ENCODE measurements at regions not wholly inside any gene's neighbourhood (a gene's known extent, or its start where the extent isn't known, plus 50 kb on each side); places are given as distances from the start of the nearest gene placed in this dataset.
A peak's percentile ranks its signal among the peaks of the same experiment; 100 is the strongest.

DNA sequence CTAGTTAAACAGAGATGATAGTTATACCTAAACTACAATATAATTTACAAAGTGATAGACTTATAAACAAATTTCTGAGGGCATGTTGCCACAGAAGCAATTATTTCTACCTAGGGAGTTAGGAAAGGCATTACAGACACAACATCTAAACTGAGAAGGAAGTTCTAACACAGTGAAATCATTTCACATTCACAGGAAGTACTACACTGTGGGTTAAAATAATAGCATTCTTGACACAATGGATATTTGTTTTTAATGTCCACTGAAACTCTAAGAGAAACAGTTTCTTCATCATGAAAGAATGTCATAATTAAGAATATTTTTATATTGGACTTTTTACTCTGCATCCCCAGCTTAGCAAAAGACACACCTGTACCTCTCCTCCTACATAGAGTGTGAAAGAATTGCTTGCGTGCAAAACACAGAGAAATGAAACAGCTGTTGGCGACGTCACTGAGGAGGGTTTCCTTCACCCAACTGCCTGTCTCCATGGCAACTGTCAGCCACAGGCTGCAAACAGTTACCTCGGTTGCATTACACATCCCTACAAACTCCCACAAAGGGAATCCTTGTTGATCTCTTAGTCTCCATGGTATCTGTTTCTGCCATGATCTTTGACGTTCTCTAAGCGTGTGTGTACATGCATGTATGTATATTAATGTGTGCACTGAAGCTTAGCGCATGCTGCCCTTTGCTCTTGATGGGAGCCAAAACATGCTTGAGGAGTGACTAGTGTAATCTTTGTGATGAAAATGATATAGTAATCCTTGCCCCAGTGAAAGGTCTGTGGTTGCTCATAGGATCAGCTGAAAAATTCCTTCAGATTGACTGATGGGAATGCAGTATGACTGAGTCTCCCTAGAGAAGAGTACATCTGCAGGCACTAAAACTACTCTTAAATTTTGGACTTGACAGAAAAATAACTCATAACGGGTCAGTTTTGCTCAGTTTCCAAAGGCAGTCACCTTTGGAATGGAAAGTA is 168.5 kb downstream of the ACTL7B start:
- peak; percentile 71 for DNase-seq (ENCODE audit: low read depth)
- no peak overlapping the region for H3K4me3 ChIP-seq (ENCODE audit: low read depth, low read length)

DNA sequence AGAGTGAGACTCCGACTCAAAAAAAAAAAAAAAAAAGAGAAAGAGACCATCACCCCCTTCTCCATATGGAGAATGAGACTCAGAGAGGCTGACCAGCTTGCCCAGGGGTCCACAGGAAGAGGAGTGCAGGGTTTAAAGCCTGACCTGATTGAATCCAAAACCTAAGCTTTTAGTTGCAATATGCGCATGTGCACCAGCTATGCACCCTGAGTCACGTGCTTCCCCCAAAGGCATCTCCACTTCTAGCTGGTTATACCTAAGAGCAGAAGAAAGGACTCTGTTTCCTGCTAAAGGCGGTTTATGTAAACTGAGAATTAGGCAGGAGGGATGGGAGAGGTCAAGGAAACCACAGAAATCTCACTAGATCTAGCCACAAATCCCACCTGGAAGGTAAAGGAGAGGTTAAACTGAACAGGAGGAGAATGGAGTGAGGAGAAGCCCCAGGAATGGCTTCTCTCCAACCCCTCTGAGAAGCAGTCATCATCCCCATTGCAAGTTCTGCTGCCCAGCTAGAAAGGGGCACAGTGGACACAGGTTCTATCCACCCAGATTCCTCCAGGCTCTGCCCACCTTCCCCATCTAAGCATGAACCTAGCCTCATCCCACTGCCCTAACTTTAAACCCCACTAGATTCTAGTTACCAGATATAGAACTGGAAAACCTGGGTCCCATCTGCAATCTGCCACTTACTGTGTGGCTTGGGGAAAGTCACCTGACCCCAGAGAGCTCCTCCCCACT is 171.3 kb downstream of the ACTL7B start:
- no peak for DNase-seq (ENCODE audit: low read depth)
- no peak overlapping the region for H3K4me3 ChIP-seq (ENCODE audit: low read depth, low read length)

DNA sequence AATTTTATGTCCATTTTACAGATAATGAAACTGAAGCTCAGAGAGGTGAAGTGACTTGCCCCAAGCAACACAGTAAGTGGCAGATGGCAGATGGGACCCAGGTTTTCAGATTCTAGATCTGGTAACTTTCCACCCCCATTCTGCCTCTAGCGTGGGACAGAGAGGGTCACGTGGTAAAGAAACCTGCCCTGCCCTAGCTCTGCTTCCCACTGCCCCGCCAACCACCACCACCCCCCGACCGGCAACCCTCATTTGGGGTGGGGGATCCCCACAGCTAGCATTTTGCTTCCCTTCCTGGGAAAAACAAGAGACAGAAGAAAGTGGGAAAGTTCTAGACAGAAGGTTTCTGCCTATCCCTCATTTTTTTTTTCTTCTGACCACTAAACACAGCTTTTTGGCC is 172.5 kb downstream of the ACTL7B start:
- no peak for DNase-seq (ENCODE audit: low read depth)
- no peak overlapping the region for H3K4me3 ChIP-seq (ENCODE audit: low read depth, low read length)

DNA sequence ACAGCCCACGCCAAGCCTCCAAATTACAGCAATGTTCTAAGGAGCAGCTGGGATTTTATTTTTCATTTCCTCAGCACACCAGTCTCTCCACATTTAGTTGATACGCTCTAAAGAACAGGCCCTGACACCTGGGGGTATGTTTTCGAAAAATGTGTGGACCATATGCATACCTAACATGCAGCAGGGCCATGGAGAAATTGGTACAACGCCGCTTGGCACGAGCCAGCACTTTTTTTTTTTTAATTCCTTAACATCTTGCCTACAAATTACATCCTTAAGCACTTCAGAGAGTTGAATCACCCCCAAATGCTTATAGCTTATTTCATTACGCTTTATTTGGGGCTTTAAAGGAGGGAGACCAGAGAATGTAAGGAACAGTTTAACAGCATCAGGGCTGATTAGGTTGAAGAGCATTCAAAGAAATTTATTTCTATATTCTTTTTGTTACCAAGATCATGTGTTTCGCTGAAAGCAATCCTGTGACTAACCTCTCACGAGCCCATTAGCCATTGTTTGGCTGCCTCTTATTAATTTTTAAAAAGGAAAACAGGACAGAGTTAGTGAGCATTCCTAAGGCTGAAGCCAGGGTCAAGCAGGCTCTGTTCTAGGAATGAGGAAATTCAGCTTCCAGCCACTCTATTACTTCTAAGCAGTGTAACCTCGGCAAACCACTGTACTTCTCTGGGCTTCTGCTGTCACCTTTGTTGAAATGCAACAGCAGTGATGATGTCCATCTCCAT is 173.8 kb downstream of the ACTL7B start:
- no peak for DNase-seq (ENCODE audit: low read depth)
- H3K4me3 ChIP-seq (ENCODE audit: low read depth, low read length): no peak overlapping the region

DNA sequence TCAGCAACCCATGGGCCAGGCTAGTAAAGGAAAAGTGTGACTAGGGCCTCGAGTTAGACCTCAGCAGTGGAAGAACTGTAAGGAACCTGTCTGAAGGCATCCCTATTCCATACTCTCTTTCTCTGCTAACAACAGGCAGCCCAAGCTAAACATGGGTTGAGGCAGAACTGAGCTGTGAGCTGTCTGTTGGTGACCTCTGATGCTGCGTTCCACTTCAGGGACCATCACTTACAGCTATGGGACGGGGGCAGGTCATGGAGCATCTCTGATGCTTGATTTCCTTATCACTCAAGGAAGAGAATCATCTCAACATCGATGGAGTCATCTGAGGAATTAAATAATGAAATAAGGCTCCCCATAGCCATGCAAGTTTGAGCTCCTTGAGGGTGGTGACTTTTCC is 174.8 kb downstream of the ACTL7B start:
- no peak overlapping the region for H3K4me3 ChIP-seq (ENCODE audit: low read depth, low read length)
- no peak for DNase-seq (ENCODE audit: low read depth)

DNA sequence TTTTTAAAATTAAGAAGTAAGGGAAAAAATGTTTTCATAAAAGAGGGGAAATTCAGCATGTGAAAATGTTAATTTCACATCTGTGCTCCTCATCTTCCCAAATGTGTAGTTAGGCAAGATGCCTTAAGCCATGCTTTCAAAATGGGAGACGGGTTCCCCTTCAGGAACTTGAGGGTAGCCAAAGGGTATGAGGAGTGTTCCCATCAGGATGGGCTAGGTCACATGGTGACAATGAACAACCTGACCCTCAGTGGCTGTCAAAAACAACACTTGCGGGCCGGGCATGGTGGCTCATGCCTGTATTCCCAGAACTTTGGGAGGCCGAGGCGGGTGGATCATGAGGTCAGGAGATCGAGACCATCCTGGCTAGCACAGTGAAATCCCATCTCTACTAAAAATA is 178.0 kb downstream of the ACTL7B start:
- DNase-seq (ENCODE audit: low read depth): no peak
- H3K4me3 ChIP-seq (ENCODE audit: low read depth, low read length): no peak overlapping the region

DNA sequence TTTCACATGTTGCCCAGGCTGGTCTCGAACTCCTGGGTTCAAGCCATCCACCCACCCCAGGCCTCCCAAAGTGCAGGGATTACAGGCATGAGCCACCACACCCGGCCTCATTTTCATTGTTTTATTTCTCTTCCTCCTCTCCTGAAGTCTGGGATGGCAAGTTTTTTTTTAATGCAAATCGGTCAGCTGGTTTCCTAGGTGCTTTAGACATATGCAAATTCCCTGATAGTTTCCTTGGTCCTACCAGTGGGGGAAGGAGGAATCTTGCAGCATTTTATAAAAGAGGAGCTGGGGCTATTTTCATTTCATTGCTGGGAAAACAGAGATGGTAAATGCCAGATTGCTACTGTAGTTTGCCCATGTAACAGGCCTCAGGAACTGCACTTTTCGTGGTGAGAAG is 179.4 kb downstream of the ACTL7B start:
- DNase-seq (ENCODE audit: low read depth): no peak
- H3K4me3 ChIP-seq (ENCODE audit: low read depth, low read length): no peak overlapping the region

DNA sequence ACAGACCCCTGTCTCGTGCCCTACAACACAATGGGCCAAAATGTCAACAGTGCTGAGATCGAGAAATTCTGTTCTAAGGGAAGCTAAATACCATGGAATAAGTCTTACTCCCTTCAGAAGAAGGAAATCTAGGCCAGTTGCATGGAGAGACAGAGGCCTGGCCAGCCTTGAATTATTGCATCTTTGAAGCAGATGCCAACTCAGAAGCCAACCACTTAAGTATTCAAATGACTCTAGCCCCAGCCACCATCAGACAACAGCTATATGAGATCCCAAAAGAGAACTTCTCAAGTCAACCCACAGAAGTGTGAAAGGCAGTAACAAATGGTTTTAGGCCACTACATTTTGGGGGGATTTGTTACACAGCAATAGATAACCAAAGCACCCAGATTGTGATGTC is 180.1 kb downstream of the ACTL7B start:
- no peak for DNase-seq (ENCODE audit: low read depth)
- H3K4me3 ChIP-seq (ENCODE audit: low read depth, low read length): no peak overlapping the region

DNA sequence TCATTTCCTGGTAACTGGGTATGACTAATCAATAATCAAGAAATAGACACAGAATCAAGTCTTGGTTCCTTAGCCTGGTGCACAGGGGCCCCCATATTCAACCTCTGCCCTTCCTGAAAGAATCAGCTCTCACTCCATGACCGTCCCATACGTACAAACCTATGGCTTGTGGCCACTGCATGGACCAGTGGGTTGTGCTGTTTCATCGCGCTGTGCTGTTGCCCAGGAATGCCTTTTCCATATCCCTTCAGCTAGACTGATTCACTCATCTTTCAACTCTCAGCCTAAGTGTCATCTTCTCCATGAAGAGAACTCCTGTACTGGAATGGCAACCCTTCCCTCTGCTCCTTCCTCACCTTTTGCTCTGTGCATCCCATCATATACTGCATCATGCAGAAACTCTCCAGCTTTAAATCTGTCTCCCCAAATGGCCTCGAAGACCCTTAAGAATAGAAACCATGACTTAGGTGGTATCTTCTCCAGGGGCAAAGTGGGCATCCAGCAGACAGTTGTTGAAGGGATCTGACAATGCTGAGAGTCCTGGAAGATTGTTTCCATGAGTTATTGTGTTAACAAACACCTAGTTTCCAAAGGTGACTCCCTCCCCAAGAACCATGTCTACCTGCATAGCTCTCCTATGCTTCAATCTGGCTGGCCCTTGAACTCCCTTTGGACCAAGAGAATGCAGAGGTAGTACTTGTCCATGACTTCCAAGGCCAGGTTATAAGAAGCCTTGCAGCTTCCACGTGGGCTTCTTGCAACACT is 180.8 kb downstream of the ACTL7B start:
- no peak overlapping the region for H3K4me3 ChIP-seq (ENCODE audit: low read depth, low read length)
- no peak for DNase-seq (ENCODE audit: low read depth)

DNA sequence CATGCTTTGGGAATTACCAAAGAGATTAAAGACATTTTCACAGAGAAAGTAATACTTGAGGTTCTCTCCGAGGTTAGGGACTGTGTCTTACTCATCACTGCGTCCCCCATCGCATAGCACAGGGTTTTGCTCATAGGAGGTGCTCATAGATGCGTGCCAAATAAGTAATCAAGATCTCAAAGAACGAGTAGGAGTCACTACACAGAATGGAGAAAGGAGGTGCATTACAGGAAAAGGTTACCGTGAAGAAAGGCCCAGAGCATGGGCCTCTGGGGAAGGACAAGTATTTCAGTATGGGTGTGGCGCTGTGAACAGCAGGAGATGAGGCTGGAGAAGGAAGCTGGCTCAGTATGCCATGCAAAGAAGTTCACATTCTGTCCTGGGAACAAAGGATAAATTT is 182.4 kb downstream of the ACTL7B start:
- H3K4me3 ChIP-seq (ENCODE audit: low read depth, low read length): no peak overlapping the region
- peak; percentile 35 for DNase-seq (ENCODE audit: low read depth)

DNA sequence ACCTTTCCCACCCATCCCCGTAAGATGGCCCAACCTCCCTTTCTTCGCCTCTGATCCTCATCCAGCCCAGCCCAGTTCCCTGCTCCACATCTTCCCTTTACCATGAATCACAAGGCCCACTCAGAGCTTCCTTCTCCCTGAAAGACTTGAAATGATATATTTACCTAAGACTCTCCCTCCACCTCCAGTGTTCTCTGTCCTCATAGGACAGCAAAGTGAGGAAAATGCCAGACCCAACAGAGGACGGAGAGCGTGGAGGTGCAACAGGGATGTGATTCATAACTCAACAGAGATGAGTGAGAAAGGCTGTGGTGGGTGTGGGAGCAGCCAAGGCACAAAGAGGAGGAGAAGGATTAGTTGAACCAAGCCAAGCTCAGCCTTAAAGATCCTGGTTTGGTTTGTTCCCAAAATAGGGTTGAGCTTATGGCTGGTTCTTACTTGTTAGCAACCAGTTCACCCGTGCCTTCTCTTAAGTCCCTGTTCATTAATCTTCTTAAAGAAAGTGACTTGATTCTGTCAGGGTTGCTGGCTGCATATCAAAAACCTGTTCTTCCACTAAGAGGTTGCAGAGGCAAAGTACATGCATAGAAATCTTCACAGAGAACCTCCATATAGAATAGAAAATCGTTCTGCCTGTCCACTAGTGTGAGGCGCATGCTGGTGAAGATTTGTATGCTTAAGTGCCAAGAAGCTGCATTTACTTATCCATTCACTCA is 183.2 kb downstream of the ACTL7B start:
- no peak overlapping the region for H3K4me3 ChIP-seq (ENCODE audit: low read depth, low read length)

DNA sequence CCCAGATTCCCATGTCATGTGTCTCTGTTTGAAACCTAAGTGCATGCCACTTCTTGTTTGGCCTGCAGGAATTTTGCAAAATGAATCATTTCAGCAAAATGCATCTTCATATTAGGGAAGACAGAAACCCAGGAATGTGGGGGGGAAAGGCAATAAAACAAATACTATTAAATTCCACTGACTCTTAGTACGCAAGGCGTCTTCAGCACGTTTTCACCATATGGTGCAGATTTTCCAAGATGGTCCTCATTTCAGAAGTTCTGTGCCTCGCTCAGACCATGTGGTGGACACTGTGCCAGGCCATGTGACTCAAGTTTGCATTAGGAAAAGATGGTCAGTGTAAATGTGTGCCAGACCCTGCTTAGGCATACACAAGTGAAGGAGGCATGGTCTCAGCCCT is 184.0 kb downstream of the ACTL7B start:
- H3K4me3 ChIP-seq (ENCODE audit: low read depth, low read length): no peak overlapping the region
- DNase-seq (ENCODE audit: low read depth): no peak

More for the DNA sequence above, 183.2 kb downstream of the ACTL7B start:
- no peak for DNase-seq (ENCODE audit: low read depth)

DNA sequence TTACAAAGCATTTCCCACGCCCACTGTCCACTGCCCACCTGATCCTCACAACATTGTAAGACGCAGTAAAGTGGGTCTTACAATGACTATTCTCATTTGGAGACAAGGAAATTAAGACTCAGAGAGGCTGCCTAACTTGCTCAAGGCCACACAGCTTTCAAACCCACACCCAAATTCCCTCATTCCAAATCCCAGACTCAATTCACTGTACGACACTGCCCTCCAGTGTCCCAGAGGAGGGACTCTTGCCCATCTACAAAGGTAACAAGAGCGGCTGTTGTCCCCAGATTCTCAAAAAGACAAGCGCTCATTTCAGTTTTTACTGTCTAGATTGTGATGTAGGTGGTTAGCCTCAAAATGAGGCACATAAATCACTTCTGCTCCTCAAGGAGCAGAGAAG is 184.6 kb downstream of the ACTL7B start:
- DNase-seq (ENCODE audit: low read depth): no peak
- no peak overlapping the region for H3K4me3 ChIP-seq (ENCODE audit: low read depth, low read length)

DNA sequence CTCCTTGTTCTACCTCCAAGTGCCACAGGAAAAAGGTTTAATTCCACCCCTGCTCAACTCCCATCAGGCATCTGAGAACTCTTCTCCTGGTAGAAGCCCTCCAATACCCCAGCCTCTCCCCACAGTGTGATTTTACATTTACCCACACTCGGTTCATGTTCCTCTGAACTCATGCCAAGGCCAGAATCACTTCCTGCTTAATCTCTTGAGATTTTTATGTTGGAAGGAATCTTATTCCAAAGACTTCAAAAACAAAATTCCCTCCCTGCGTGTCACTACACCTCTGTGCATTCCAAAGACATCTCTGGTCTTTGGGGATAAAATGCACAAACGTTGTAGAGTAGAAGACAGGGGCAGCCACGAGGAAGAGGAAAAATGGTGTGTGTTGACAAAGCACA is 186.8 kb downstream of the ACTL7B start:
- no peak for DNase-seq (ENCODE audit: low read depth)
- no peak overlapping the region for H3K4me3 ChIP-seq (ENCODE audit: low read depth, low read length)

DNA sequence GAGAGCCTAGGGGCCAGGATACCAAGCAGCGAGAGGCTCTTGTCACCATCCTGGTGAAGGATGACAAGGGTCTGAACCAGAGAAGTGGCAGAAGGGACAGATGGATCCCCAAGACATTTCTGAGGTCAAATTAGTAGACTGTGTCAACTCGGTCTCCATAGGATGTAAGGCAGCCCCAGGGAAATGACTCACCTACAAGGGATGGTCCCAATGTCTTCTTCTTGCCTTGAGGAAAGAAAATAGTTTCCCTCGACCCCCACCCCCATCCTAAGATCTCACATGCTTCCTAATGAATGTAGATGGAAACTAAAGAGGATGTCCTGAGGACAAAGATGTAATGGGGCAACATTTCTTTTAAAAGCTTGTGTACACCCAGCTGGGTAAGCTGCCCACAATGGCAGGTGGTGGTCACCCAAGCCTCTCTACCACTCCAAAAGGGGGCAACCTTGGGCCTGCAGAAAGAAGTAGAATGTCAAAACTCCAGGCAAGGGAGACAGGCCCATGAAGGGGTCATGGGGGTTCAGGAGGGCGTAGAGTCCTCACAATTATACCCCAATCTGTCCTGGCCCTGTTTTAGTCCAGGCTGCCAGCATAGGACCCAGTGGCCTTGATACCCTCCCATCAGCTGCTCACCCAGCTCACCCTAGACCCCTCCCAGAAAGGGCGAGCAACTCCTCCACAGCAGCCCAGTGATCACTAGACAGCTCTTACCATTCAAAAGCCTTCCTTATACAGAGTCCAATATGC is 187.4 kb downstream of the ACTL7B start:
- DNase-seq (ENCODE audit: low read depth): no peak
- H3K4me3 ChIP-seq (ENCODE audit: low read depth, low read length): no peak overlapping the region

DNA sequence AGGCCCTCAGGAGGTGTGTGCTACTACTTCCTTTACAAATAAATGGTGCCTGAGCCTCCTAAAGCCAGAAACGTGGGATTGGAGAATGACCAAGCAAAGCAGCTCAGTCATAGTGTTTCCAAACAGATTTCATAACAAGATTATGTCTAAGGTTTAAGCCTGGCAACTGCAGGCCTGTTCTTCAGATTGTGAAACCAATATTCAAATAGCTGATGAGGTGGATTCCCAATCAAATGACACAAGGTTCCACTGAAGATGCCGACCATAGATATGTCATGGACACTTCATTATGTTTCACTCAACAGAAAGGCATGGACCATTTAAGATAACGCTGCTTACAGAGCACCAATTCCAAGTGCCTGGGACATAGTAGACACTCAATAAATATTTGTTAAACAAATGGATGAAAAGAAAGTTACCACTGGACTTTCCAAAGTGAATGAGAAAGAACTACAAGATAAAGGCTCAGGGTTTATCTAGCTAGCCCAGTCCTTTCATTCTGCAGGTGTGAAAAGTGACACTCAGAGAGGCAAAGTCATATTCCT is 189.5 kb downstream of the ACTL7B start:
- no peak for DNase-seq (ENCODE audit: low read depth)

DNA sequence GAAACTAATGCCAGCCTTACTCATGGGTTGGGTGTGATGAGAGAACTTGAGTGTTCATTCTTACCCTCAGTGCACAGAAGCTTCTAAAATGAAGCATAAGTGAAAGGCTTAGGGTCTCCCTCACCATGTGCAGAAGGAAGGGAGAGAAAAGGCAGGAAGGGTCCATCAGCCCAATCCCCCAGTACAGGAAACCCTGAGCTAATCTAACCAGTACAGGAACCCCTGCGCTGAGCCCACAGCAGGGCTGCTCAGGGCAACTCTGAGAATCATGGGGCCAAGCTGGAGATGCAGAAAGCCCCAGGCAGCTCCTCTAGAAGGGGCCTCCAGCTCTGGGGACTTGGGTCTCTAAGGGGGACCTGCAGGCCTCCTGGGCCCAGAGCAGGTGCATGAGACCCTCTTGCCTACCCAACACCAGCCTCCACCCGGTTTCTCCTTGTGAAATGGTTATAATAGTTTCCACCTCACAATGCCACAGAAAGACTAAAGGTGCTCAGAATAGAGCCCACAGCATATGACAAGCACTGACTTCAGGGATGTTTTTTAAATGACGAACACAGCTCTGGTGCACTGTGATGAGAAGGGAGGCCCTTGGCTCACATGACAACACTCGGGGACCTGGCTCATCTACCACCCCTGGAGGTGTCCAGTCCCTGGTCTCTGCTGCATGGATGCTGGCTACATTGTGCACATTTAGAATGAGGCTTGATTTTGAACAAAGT is 190.1 kb downstream of the ACTL7B start:
- no peak overlapping the region for H3K4me3 ChIP-seq (ENCODE audit: low read depth, low read length)
- DNase-seq (ENCODE audit: low read depth): no peak

More for the DNA sequence above, 189.5 kb downstream of the ACTL7B start:
- no peak overlapping the region for H3K4me3 ChIP-seq (ENCODE audit: low read depth, low read length)

All from skeletal muscle cell (primary cell).